GM18873 (cell line): ENCODE measurements at regions not wholly inside any gene's neighbourhood (a gene's known extent, or its start where the extent isn't known, plus 50 kb on each side); places are given as distances from the start of the nearest gene placed in this dataset.
"Not testable (repeated sequence)": the region's sequence is repeated elsewhere in the genome, so short reads cannot be mapped to it uniquely, and the experiment has no call there.

ENCODE experiments used
- ATAC-seq: cut with Tn5 transposase; IDR thresholded peaks from one replicate; pipeline ENCODE4 v1.9.1; 2021; ENCODE audit warnings: mild to moderate bottlenecking, moderate library complexity, moderate number of reproducible peaks; ENCODE audit not compliant: unreplicated experiment, low FRiP score

- no peak for ATAC-seq
Observed at GRCh38 chr18:11512096-11513025, 97.0 kb upstream of the SLC35G4 start.

GRCh38 chr18:11511434-11512095 lies 97.8 kb upstream of the SLC35G4 start:
- ATAC-seq = no peak

DNA sequence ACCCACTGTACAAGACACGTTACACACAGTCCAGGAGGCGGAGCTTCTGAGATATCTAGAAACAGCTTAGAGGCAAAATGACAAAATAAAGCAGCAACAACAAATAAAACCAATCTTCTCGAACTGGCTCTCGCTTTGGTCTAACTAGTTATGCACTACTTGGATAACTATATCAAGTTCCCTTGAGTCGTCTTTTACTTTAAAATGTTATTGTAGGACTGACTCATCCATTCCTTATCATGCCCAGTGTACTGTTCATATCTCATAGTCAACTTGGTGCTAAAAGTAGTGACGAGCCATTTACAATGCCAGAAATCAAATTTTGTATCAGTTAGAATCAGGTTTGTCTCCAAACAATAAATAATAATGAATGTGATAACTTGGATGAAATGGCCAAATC lies 102.5 kb upstream of the SLC35G4 start:
- ATAC-seq = no peak

DNA sequence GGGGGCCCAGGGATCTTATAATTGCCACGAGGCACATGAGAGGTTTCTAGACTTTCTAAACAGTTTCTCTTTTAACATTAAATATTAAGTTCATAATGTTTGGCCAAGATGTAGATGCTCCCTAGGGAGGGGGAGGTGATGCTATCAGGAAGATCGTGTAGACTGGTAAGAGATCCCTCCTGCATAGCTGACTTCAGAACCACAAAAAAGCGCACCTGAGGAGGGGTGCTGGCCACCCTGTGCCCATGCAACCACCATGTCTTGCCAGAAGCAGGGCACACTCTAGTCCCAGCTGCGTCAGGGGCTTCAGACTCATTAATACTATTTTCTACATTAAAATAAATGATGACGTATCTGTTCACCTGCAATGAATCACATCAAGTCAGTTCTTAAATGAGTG lies 103.4 kb upstream of the SLC35G4 start:
- ATAC-seq = no peak

DNA sequence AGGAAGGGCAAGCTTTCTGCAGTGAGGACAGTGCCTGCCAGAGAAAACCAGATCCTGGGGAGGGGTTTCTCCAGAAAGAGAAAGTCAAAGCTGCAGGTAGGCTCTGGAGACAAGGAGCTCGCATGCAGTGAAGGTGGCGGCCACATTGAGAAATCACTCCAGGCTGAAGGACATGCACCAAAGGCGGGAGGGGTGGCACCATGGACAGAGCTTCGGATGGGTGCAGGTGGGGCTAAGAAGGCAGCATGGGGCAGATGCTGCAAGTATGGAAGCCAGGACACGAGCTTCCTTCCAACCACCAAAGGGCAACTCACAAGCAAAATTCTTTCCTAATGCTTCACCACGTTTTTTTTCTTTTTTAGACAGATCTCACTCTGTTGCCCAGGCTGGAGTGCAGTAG lies 104.4 kb upstream of the SLC35G4 start:
- ATAC-seq = no peak

- no peak for ATAC-seq
Observed at GRCh38 chr18:11502368-11502767, 107.0 kb upstream of the SLC35G4 start.

DNA sequence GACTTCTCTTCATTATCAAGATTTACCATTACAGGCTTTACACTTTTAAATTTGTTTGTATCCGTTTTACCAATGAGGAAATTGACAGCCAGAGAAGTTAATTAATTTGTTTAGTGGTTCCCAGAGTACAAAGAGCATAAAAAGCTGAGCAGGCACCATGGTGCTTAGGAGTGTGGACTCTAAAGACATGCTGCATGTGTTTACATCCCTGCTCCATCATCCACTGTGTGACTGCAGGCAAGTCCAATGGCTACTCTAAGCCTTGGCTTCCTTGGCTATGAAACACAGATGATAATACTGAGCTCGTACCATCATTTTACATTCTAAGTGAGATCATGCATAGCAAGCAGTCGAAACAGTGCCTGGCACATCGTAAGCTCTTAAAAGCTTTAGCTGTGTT lies 108.0 kb upstream of the SLC35G4 start:
- no peak for ATAC-seq

DNA sequence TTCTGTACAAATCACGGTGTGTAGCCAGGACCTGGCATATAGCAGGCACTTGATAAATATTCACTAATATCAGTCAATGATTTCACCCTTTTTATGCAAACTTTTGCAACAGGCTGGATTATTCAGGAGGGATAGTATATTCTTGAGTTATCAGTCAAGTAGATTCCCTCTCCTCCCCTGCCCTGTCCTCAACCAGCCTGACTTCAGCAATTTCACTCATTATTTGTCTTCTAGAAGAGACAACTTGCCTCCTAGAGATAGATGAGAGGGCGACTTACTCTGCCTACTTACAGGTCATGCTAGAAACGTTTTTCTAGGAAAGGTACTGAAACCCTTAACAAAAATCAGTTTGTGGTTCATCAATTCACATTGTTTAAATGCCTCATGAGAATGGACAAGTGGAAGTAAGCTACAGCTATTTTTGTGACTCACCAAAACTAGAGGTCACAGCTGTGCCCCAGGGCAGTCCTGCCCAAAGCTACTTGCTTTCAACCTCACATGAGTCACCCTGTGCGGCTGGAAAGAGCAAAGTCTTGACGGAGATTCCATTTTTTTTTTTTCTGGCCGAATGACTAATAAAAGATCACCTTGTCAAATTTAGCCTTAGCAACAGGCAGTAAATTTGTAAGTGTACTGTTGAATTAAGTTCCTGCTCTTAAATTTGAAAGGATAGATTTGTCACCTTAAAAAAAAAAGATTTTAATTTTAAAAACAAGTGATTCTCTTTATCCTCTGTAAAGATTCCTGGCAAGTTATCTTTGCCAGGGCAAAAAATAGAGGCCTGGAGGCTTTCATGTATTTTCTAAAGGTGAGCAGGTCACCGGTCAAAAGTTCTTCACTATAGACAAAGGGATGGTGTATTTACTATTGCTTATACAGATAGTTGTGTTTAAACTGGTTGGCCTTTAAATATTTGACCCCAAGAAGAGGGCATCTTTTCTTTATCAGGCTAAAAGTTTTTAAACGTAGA lies 109.0 kb upstream of the SLC35G4 start:
- no peak for ATAC-seq

DNA sequence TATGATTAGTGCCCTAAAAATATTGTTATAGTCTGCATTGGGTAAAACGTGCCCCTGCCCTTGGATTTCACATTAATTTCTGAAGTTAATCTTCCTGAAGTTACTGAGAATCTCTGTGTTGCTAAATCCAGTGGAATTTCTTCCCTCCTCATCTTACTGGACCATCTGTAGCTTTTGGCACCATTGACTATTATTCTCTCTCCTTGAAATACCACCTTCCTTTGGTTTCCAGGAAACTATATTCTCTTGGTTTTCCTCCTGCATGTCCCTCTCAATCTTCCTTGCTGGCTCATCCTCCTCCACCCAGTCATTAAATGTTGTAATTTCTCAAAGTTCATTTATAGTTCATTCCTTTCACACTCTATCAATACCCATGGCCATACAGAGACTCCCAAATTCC lies 110.6 kb upstream of the SLC35G4 start:
- no peak for ATAC-seq

DNA sequence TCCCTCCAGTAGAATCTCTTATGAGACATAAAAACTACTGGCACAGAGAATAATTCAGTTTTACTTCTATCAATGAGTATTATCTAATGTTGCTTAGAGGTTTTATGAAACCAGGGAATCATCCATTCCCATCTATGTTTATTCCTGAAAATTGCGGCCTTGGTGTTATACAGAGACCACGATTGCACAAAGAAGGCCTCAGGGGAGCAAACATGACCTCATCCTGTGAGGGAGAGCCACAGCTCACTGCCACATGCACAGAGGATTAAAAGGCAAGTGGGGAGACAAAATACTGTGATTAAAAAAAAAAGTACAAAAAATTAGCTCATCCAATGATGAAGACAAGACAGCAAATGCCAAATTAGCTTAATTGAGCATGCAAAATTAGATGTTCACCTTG lies 111.8 kb upstream of the SLC35G4 start:
- no peak for ATAC-seq

DNA sequence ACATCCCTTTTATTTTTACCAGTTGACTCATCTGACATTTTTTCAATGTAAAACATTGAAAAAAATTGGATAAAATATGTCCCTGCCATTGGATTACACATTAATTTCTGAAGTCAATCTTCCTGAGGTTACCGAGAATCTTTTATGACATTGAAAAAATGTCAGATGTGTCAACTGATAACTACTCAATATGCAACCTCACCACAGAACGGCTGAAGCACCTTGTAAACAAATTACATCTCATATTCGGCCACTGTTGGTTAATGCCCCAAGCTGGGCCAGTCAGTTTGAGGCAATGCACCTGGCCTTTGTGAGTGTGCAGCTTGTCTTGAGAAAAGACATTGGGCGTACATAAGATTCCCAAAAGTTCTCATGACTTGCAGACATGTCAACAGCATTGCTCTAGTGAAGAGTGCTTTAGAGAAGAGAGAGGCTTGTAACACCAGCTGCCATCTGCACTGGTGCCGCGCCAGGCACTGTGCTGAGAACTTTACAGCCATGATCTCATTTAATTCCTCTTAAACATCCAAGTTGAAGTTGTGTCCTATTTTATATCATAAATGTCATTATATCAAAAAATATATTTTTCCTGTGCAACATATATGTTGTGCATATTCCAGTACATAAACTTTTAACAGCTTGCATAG lies 112.7 kb upstream of the SLC35G4 start:
- no peak for ATAC-seq

DNA sequence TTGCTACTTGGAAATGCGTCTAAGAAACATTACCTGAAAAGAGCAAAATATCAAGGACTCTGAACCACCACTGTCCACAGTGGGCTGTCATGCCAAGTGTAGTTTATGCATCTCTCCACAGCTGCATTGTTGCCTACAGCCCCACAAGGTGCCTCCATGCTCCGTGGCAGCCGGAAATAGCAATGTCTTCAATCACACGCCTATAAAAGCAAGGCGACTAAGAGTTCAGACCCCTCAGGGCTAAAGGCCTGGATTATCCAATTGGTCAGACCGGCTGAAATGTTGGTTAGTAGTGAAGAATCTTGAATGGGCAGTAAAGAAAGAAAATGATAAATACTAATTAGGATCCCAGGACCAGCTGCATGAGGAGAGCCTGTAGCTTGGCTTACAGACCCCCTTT lies 114.0 kb upstream of the SLC35G4 start:
- no peak for ATAC-seq

GRCh38 chr18:11494107-11494506 lies 115.3 kb upstream of the SLC35G4 start:
- no peak for ATAC-seq

- no peak for ATAC-seq
Observed at GRCh38 chr18:11489266-11489899, 120.0 kb upstream of the SLC35G4 start.

GRCh38 chr18:11488175-11488574 lies 121.2 kb upstream of the SLC35G4 start:
- ATAC-seq = no peak

DNA sequence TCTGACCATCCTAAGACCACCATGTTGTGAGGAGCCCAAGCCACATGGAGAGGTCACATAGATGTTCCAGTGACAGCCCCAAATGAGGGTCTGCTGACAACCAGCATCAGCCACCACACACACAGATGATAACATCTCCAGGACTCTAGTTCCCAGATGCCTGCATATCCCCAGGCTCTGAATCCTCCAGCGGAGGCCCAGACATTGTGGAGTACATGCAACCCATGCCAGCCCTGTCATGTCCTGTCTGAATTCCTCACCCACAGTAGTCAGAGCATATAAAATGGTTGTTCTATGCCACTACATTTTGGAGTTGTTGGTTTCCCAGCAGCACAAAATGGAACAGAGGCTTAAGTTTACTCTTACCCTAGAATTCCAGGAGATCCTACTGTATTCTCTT lies 122.0 kb upstream of the SLC35G4 start:
- ATAC-seq = no peak

DNA sequence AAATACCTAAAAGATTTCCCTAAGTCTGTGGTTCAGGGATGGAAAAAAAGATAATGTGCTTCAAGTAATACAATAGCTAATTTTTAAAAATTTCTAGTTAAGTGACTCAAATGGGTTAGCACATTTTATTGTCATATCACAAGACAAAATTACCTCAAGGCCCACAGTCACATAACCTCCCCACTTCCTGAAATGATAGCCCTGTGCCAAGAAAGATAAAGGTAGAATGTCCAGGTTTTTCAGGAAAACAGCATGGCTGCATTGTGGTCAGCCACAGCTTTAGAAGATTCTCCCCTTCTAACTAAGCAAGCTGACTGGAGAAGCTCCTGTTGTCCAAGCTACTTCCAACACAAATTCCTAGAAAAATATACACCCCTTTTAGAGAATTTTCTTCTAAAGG lies 127.1 kb upstream of the SLC35G4 start:
- no peak for ATAC-seq

DNA sequence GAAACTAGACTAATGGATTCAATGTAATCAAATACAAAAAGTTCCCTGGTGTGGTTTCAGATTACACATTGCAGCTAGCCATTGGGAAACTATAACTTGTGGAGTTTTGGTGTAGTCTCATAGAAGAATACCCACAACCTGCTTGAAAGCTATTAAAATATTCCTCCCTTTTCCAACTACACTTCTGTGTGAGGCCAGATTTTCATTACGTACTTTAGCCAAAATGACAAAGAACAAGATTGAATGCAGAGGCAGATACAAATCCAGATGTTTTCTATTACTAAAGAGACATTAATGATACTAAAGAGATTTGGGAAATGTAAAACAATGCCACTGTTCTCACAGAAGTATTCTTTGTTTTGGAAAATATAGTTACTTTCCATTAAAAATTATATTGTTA lies 128.7 kb upstream of the SLC35G4 start:
- ATAC-seq = no peak

- not testable (repeated sequence) for ATAC-seq
Observed at GRCh38 chr18:11479031-11479430, 130.4 kb upstream of the SLC35G4 start.

GRCh38 chr18:11470941-11471340 lies 138.5 kb upstream of the SLC35G4 start:
- no peak for ATAC-seq
